Uterus (tissue), 2 donors: ENCODE measurements at regions not wholly inside any gene's neighbourhood (a gene's known extent, or its start where the extent isn't known, plus 50 kb on each side); places are given as distances from the start of the nearest gene placed in this dataset.

ENCODE experiments used
- CTCF ChIP-seq, 4 experiments: fragments of 200-600 bp in 2 of 4; fragments of 450-650 bp in 2 of 4; sonication (generic) in 2 of 4; IDR thresholded peaks; one replicate each; pipeline ENCODE4 v1.5.1; 2016 to 2019; ENCODE audit warnings: antibody characterized with exemption in 4 of 4, mild to moderate bottlenecking in 2 of 4, moderate library complexity in 1 of 4
- POLR2A ChIP-seq, 2 donors: fragments of 450-650 bp; IDR thresholded peaks; one replicate each; pipeline ENCODE4 v1.6.1; 2016; ENCODE audit warnings: antibody characterized with exemption in 2 of 2, mild to moderate bottlenecking in 1 of 2, moderate library complexity in 1 of 2

- no peak for TF ChIP-seq CTCF (IDR thresholded peaks at IDR 0.05)
- no peak for TF ChIP-seq POLR2A (IDR thresholded peaks at IDR 0.05)
These were observed 70.8 kb upstream of the UNC5A start for GRCh38 chr5:176739461-176740051.
